Fibroblast of villous mesenchyme (primary cell): ENCODE measurements at regions not wholly inside any gene's neighbourhood (a gene's known extent, or its start where the extent isn't known, plus 50 kb on each side); places are given as distances from the start of the nearest gene placed in this dataset.

Experiments used
- DNase-seq: peaks from one replicate; pipeline ENCODE4 v3.0.0-alpha.2; 2010; ENCODE audit warnings: low read depth
- H3K4me3 ChIP-seq: 2 replicates; pipeline ENCODE4 v1.5.1; 2011; ENCODE audit warnings: low read depth, mild to moderate bottlenecking, low read length
- CTCF ChIP-seq: IDR thresholded peaks from 2 replicates; pipeline ENCODE4 v1.5.1; 2012; ENCODE audit warnings: low read depth, mild to moderate bottlenecking, low read length; ENCODE audit not compliant: insufficient read depth

- no peak for TF ChIP-seq CTCF
- no peak overlapping the region for H3K4me3 ChIP-seq
- no peak for DNase-seq
Observed at GRCh38 chr3:23669541-23670255, 136.1 kb upstream of the UBE2E1 start.

GRCh38 chr3:23671851-23672589 is 133.7 kb upstream of the UBE2E1 start:
- no peak for TF ChIP-seq CTCF
- DNase-seq, result peak; percentile 46

GRCh38 chr3:23672628-23673027 is 133.1 kb upstream of the UBE2E1 start:
- TF ChIP-seq CTCF, result no peak
- H3K4me3 ChIP-seq, result no peak overlapping the region
- DNase-seq, result no peak

More at GRCh38 chr3:23671851-23672589, 133.7 kb upstream of the UBE2E1 start:
- H3K4me3 ChIP-seq, result peak overlapping the region; percentile 38

GRCh38 chr3:23675010-23675409 is 130.7 kb upstream of the UBE2E1 start:
- H3K4me3 ChIP-seq, result no peak overlapping the region
- no peak for DNase-seq
- TF ChIP-seq CTCF, result no peak

- TF ChIP-seq CTCF, result no peak
- H3K4me3 ChIP-seq, result no peak overlapping the region
Observed at GRCh38 chr3:23676093-23676492, 129.7 kb upstream of the UBE2E1 start.

GRCh38 chr3:23682646-23683045 is 123.1 kb upstream of the UBE2E1 start:
- DNase-seq, result no peak
- no peak for TF ChIP-seq CTCF
- H3K4me3 ChIP-seq, result no peak overlapping the region

More at GRCh38 chr3:23676093-23676492, 129.7 kb upstream of the UBE2E1 start:
- DNase-seq, result no peak
